GM19240 (cell line): ENCODE measurements at regions not wholly inside any gene's neighbourhood (a gene's known extent, or its start where the extent isn't known, plus 50 kb on each side); places are given as distances from the start of the nearest gene placed in this dataset.

Experiments used
- DNase-seq: peaks from one replicate; pipeline ENCODE4 v3.0.0; 2011; ENCODE audit warnings: low spot score; ENCODE audit not compliant: insufficient read length

- no peak for DNase-seq
Observed at GRCh38 chr9:7894231-7894630, 94.7 kb upstream of the DMAC1 start.

GRCh38 chr9:7892975-7893374 is 93.4 kb upstream of the DMAC1 start:
- no peak for DNase-seq

- no peak for DNase-seq
Observed at GRCh38 chr9:7879551-7880245, 80.1 kb upstream of the DMAC1 start.

GRCh38 chr9:7871977-7872730 is 72.6 kb upstream of the DMAC1 start:
- DNase-seq: no peak

GRCh38 chr9:7869340-7869739 is 69.8 kb upstream of the DMAC1 start:
- DNase-seq: no peak

- DNase-seq: no peak
Observed at GRCh38 chr9:7862170-7862569, 62.6 kb upstream of the DMAC1 start.

GRCh38 chr9:7861086-7861485 is 61.5 kb upstream of the DMAC1 start:
- DNase-seq: no peak

- no peak for DNase-seq
Observed at GRCh38 chr9:7860335-7860709, 60.7 kb upstream of the DMAC1 start.

- DNase-seq: no peak
Observed at GRCh38 chr9:7859701-7860334, 60.2 kb upstream of the DMAC1 start.

- DNase-seq: no peak
Observed at GRCh38 chr9:7858166-7858565, 58.6 kb upstream of the DMAC1 start.

GRCh38 chr9:7854763-7855162 is 55.2 kb upstream of the DMAC1 start:
- no peak for DNase-seq
